ENCODE measurements at regions not wholly inside any gene's neighbourhood (a gene's known extent, or its start where the extent isn't known, plus 50 kb on each side); places are given as distances from the start of the nearest gene placed in this dataset.
"Not testable (repeated sequence)": the region's sequence is repeated elsewhere in the genome, so short reads cannot be mapped to it uniquely, and the experiment has no call there.

DNA sequence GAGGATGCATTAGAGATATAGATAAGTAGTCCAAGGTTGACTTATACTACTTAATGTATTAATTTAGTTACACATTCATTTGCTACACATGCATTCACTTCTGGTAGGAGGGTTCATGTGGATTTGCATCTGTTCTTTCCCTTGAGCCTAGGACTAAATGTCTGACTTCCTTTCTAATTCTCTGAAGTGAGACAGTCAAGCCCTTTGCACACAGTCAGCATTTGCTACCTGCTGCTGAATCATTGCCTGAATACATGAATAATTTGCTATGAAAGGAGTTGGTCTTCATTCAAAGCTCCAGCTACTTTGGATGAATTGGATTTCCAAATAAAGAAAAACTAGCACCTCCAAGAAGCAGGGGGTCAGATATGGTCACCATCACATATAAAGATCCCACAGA, 154.8 kb upstream of the DAB1 start:
- Histone ChIP-seq H3K4me1 (no peaks in the 10 kb centered on the region), H3K4me3 (no peak overlapping the region), H3K27me3 (no peaks in the 10 kb centered on the region), H3K36me3 (no peaks in the 10 kb centered on the region), H3K9me3 (no peaks in the 10 kb centered on the region), H3K27ac (no peak overlapping the region)
- intact Hi-C loops (cut with DNase I) = no loop called here
- peak in 1 of 2 donors; percentile 3 for DNase-seq (ENCODE audit: extremely low spot score in 2 of 2)
- TF ChIP-seq POLR2AphosphoS5 (IDR thresholded peaks at IDR 0.05; ENCODE audit: insufficient read depth in 1 of 2, low read depth in 1 of 2) = no peak
- TF ChIP-seq POLR2A (IDR thresholded peaks at IDR 0.05) = no peak
- TF ChIP-seq, protein P1, sequence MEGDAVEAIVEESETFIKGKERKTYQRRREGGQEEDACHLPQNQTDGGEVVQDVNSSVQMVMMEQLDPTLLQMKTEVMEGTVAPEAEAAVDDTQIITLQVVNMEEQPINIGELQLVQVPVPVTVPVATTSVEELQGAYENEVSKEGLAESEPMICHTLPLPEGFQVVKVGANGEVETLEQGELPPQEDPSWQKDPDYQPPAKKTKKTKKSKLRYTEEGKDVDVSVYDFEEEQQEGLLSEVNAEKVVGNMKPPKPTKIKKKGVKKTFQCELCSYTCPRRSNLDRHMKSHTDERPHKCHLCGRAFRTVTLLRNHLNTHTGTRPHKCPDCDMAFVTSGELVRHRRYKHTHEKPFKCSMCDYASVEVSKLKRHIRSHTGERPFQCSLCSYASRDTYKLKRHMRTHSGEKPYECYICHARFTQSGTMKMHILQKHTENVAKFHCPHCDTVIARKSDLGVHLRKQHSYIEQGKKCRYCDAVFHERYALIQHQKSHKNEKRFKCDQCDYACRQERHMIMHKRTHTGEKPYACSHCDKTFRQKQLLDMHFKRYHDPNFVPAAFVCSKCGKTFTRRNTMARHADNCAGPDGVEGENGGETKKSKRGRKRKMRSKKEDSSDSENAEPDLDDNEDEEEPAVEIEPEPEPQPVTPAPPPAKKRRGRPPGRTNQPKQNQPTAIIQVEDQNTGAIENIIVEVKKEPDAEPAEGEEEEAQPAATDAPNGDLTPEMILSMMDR (IDR thresholded peaks at IDR 0.05) = no peak

DNA sequence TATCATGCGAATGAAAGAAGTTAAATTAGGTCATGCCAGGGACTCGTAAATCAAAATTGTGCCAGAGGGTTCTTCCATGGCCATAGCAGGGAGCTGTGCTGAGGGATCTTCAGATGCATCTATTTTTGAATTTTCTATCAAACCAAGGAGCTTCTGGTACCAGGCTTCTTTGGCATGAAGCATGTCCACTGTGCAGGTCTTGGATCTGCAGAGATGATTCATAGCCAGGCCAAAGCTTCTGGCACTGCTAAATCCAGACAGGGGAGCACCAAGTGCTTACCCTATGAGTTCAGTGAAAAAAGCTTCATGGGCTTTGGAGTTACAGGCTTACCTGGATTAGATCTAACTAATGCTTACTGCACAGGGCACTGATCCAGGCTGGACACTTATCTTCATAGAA, 154.2 kb upstream of the DAB1 start:
- H3K36me3 ChIP-seq = no peaks in the 10 kb centered on the region
- H3K9me3 ChIP-seq = no peaks in the 10 kb centered on the region
- H3K27me3 ChIP-seq = no peaks in the 10 kb centered on the region
- no peak overlapping the region for H3K4me3 ChIP-seq
- TF ChIP-seq, protein P1 (IDR thresholded peaks at IDR 0.05) = no peak
- TF ChIP-seq POLR2AphosphoS5 (IDR thresholded peaks at IDR 0.05; ENCODE audit: insufficient read depth in 1 of 2, low read depth in 1 of 2) (no peak), POLR2A (IDR thresholded peaks at IDR 0.05) (no peak)
- no peak for DNase-seq (ENCODE audit: extremely low spot score in 2 of 2)
- intact Hi-C loops (cut with DNase I) = no loop called here
- H3K4me1 ChIP-seq = no peaks in the 10 kb centered on the region
- H3K27ac ChIP-seq = no peak overlapping the region

DNA sequence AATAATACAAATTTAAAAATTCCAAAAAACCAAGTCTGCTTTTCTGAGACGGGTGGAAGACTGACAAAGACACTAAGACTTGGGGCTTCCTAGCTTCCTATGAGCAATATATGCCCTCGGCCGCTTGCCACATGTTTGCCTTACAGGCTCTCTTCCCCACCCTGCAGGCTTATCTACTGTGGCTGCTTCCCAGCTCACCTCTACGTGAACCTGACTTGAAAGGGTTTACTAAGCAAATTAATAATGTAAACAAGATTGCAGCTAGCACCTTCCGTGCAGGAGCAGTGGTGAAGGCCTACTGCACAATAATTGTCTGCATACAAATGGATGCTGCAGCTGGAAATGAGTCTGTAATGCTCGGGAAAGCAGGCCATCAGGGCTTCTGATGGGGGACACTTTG, 152.9 kb upstream of the DAB1 start:
- no peaks in the 10 kb centered on the region for H3K4me1 ChIP-seq
- no peaks in the 10 kb centered on the region for H3K9me3 ChIP-seq
- no peaks in the 10 kb centered on the region for H3K27me3 ChIP-seq
- intact Hi-C loops (cut with DNase I) = no loop called here
- no peaks in the 10 kb centered on the region for H3K36me3 ChIP-seq
- H3K27ac ChIP-seq = no peak overlapping the region
- TF ChIP-seq, protein P1 (IDR thresholded peaks at IDR 0.05) = no peak
- TF ChIP-seq POLR2AphosphoS5 (IDR thresholded peaks at IDR 0.05; ENCODE audit: insufficient read depth in 1 of 2, low read depth in 1 of 2) (no peak), POLR2A (IDR thresholded peaks at IDR 0.05) (no peak)
- no peak overlapping the region for H3K4me3 ChIP-seq
- DNase-seq (ENCODE audit: extremely low spot score in 2 of 2) = peak in 1 of 2 donors; percentile 52

DNA sequence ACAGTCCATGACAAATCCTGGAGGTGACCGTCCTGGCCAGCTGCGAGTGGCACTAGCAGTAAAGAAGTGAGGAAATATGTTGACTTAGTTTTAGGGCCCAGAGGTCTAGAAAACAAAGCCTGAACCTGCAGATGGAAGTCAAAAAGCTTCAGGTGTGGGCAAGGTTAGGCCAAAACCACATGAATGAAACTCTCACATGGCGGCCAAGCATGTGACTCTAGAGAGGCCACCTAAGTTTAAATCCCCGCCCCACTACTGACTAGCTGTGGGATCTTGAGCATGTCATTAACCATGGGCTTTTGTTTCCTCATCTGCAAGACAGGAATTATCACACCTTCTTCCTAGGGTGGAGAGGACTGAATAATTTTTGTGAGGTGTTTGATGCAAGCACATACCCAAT, 148.2 kb upstream of the DAB1 start:
- TF ChIP-seq, protein P1 (IDR thresholded peaks at IDR 0.05) = no peak
- TF ChIP-seq POLR2A (IDR thresholded peaks at IDR 0.05) (no peak), POLR2AphosphoS5 (IDR thresholded peaks at IDR 0.05; ENCODE audit: insufficient read depth in 1 of 2, low read depth in 1 of 2) (no peak)

DNA sequence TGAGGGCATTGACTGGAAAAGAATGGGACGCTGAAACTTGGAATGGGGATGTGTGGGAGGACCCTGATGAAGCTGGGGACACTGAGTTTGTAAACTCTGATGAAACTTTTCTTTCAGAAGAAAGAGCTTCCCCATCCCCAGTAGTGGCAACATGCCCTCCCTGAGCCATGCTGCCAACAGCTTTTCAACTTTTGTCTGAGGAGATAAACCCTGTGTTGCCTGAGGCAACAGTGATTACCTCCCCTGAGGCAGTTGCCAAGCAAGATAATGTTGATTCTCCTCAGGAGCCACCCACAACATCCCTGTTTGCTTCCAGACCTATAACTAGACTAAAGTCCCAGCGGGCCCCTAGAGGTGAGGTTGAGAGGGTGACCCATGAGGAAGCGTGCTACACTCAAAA, 134.2 kb upstream of the DAB1 start:
- intact Hi-C loops (cut with DNase I); H3K27me3 ChIP-seq; H3K4me1 ChIP-seq; H3K9me3 ChIP-seq; DNase-seq (ENCODE audit: extremely low spot score in 2 of 2); H3K27ac ChIP-seq; H3K36me3 ChIP-seq; H3K4me3 ChIP-seq: not testable (repeated sequence)

More for the DNA sequence above, 148.2 kb upstream of the DAB1 start:
- H3K27me3 ChIP-seq = no peaks in the 10 kb centered on the region
- no peaks in the 10 kb centered on the region for H3K4me1 ChIP-seq
- intact Hi-C loops (cut with DNase I) = no loop called here
- H3K9me3 ChIP-seq = no peaks in the 10 kb centered on the region
- no peaks in the 10 kb centered on the region for H3K36me3 ChIP-seq
- no peak overlapping the region for H3K4me3 ChIP-seq
- H3K27ac ChIP-seq = no peak overlapping the region
- DNase-seq (ENCODE audit: extremely low spot score in 2 of 2) = peak in 1 of 2 donors; percentile 18

DNA sequence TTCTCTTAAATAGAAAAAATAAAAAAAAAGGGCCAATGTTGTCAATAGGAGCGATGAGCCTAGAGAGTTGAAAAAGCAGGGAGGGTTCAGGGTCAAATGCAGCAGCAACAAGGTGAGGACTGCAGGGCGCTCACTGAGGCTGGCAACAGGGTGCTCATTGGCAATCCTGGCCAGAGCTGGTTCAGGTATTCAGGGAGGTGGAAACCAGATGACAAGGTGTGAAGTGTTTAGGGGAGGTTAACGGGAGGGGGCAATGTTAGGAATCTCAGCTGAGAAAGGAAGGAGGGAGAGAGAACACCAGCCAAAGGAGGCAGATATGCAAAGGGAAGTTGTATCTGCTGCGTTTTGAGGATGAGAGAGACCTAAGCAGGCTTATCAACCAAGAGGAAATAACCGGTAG, 129.8 kb upstream of the DAB1 start:
- no peaks in the 10 kb centered on the region for H3K9me3 ChIP-seq
- TF ChIP-seq POLR2A (IDR thresholded peaks at IDR 0.05) (no peak), POLR2AphosphoS5 (IDR thresholded peaks at IDR 0.05; ENCODE audit: insufficient read depth in 1 of 2, low read depth in 1 of 2) (no peak)
- TF ChIP-seq, protein P1 (IDR thresholded peaks at IDR 0.05) = no peak
- no peak overlapping the region for H3K27ac ChIP-seq
- no peaks in the 10 kb centered on the region for H3K27me3 ChIP-seq
- H3K36me3 ChIP-seq = no peaks in the 10 kb centered on the region
- no peak overlapping the region for H3K4me3 ChIP-seq
- no peaks in the 10 kb centered on the region for H3K4me1 ChIP-seq
- no peak for DNase-seq (ENCODE audit: extremely low spot score in 2 of 2)
- intact Hi-C loops (cut with DNase I) = no loop called here

Measured in vagina (tissue), 2 donors.